ENCODE measurements at regions not wholly inside any gene's neighbourhood (a gene's known extent, or its start where the extent isn't known, plus 50 kb on each side); places are given as distances from the start of the nearest gene placed in this dataset.
"Not testable (repeated sequence)": the region's sequence is repeated elsewhere in the genome, so short reads cannot be mapped to it uniquely, and the experiment has no call there.

GRCh38 chr3:5579946-5580345 is 392.4 kb downstream of the EDEM1 start:
- peaks cover 28% of the 10 kb centered on the region for H3K4me1 Mint-ChIP-seq (ENCODE audit: low read depth)
- peaks cover 17% of the 10 kb centered on the region for H3K27me3 Mint-ChIP-seq
- H3K9me3 Mint-ChIP-seq, result no peaks in the 10 kb centered on the region
- no peak overlapping the region for H3K4me3 Mint-ChIP-seq
- intact Hi-C loops (cut with micrococcal nuclease), result no loop called here
- H3K36me3 Mint-ChIP-seq (ENCODE audit: low read depth), result no peaks in the 10 kb centered on the region
- no peak overlapping the region for H3K27ac Mint-ChIP-seq

GRCh38 chr3:5580826-5581225 is 393.3 kb downstream of the EDEM1 start:
- intact Hi-C loops (cut with micrococcal nuclease), result no loop called here
- Mint-ChIP-seq H3K27me3 (peaks cover 16% of the 10 kb centered on the region), H3K4me1 (ENCODE audit: low read depth) (peaks cover 28% of the 10 kb centered on the region), H3K36me3 (ENCODE audit: low read depth) (no peaks in the 10 kb centered on the region), H3K27ac (no peak overlapping the region), H3K4me3 (no peak overlapping the region), H3K9me3 (no peaks in the 10 kb centered on the region)

GRCh38 chr3:5581743-5582142 is 394.2 kb downstream of the EDEM1 start:
- Mint-ChIP-seq H3K27ac (no peak overlapping the region), H3K9me3 (no peaks in the 10 kb centered on the region), H3K27me3 (peaks cover 13% of the 10 kb centered on the region), H3K4me1 (ENCODE audit: low read depth) (peaks cover 28% of the 10 kb centered on the region), H3K36me3 (ENCODE audit: low read depth) (no peaks in the 10 kb centered on the region), H3K4me3 (no peak overlapping the region)
- intact Hi-C loops (cut with micrococcal nuclease), result no loop called here

- H3K4me1 Mint-ChIP-seq (ENCODE audit: low read depth), result peaks cover 23% of the 10 kb centered on the region
- H3K27me3 Mint-ChIP-seq, result peaks cover 13% of the 10 kb centered on the region
- intact Hi-C loops (cut with micrococcal nuclease), result no loop called here
- no peak overlapping the region for H3K27ac Mint-ChIP-seq
- H3K4me3 Mint-ChIP-seq, result no peak overlapping the region
- no peaks in the 10 kb centered on the region for H3K36me3 Mint-ChIP-seq (ENCODE audit: low read depth)
- no peaks in the 10 kb centered on the region for H3K9me3 Mint-ChIP-seq
Observed at GRCh38 chr3:5583920-5584319, 396.4 kb downstream of the EDEM1 start.

GRCh38 chr3:5585085-5585484 is 397.6 kb downstream of the EDEM1 start:
- intact Hi-C loops (cut with micrococcal nuclease), result no loop called here
- Mint-ChIP-seq H3K27me3 (peaks cover 13% of the 10 kb centered on the region), H3K27ac (no peak overlapping the region), H3K36me3 (ENCODE audit: low read depth) (no peaks in the 10 kb centered on the region), H3K4me3 (no peak overlapping the region), H3K9me3 (no peaks in the 10 kb centered on the region), H3K4me1 (ENCODE audit: low read depth) (peaks cover 11% of the 10 kb centered on the region)

- H3K27ac Mint-ChIP-seq, result no peak overlapping the region
- H3K9me3 Mint-ChIP-seq, result peaks cover 17% of the 10 kb centered on the region
- H3K4me3 Mint-ChIP-seq, result no peak overlapping the region
- no peaks in the 10 kb centered on the region for H3K36me3 Mint-ChIP-seq (ENCODE audit: low read depth)
- intact Hi-C loops (cut with micrococcal nuclease), result loop anchor here (10.0 kb wide), 1 partner anchor 142 kb away; no protein-coding TSS in a partner anchor
- H3K27me3 Mint-ChIP-seq, result peaks cover 2% of the 10 kb centered on the region
- peaks cover 20% of the 10 kb centered on the region for H3K4me1 Mint-ChIP-seq (ENCODE audit: low read depth)
Observed at GRCh38 chr3:5606884-5607472, 419.5 kb downstream of the EDEM1 start.

- no peak overlapping the region for H3K27ac Mint-ChIP-seq
- H3K4me3 Mint-ChIP-seq, result no peak overlapping the region
- H3K27me3 Mint-ChIP-seq, result peaks cover 3% of the 10 kb centered on the region
- no peaks in the 10 kb centered on the region for H3K36me3 Mint-ChIP-seq (ENCODE audit: low read depth)
- intact Hi-C loops (cut with micrococcal nuclease), result loop anchor here (10.0 kb wide), 1 partner anchor 143 kb away; no protein-coding TSS in a partner anchor
- H3K9me3 Mint-ChIP-seq, result peaks cover 11% of the 10 kb centered on the region
- peaks cover 20% of the 10 kb centered on the region for H3K4me1 Mint-ChIP-seq (ENCODE audit: low read depth)
Observed at GRCh38 chr3:5607581-5607980, 420.1 kb downstream of the EDEM1 start.

- H3K4me1 Mint-ChIP-seq (ENCODE audit: low read depth), result peaks cover 20% of the 10 kb centered on the region
- H3K27ac Mint-ChIP-seq; H3K9me3 Mint-ChIP-seq; H3K4me3 Mint-ChIP-seq; H3K36me3 Mint-ChIP-seq (ENCODE audit: low read depth): not testable (repeated sequence)
- peaks cover 13% of the 10 kb centered on the region for H3K27me3 Mint-ChIP-seq
- intact Hi-C loops (cut with micrococcal nuclease), result loop anchor here (10.0 kb wide), 1 partner anchor 144 kb away; no protein-coding TSS in a partner anchor
Observed at GRCh38 chr3:5608971-5609370, 421.5 kb downstream of the EDEM1 start.

- intact Hi-C loops (cut with micrococcal nuclease), result no loop called here
- H3K27me3 Mint-ChIP-seq, result peaks cover 24% of the 10 kb centered on the region
- no peaks in the 10 kb centered on the region for H3K36me3 Mint-ChIP-seq (ENCODE audit: low read depth)
- H3K9me3 Mint-ChIP-seq, result peaks cover 7% of the 10 kb centered on the region
- H3K4me3 Mint-ChIP-seq, result no peak overlapping the region
- no peaks in the 10 kb centered on the region for H3K4me1 Mint-ChIP-seq (ENCODE audit: low read depth)
- no peak overlapping the region for H3K27ac Mint-ChIP-seq
Observed at GRCh38 chr3:5613599-5613998, 426.1 kb downstream of the EDEM1 start.

- H3K4me3 Mint-ChIP-seq, result no peak overlapping the region
Observed at GRCh38 chr3:5616873-5617272, 429.4 kb downstream of the EDEM1 start.

GRCh38 chr3:5618170-5618569 is 430.7 kb downstream of the EDEM1 start:
- H3K4me1 Mint-ChIP-seq (ENCODE audit: low read depth), result no peaks in the 10 kb centered on the region
- no peaks in the 10 kb centered on the region for H3K36me3 Mint-ChIP-seq (ENCODE audit: low read depth)
- intact Hi-C loops (cut with micrococcal nuclease), result no loop called here
- H3K27ac Mint-ChIP-seq, result no peak overlapping the region
- H3K4me3 Mint-ChIP-seq, result no peak overlapping the region
- H3K9me3 Mint-ChIP-seq, result peaks cover 21% of the 10 kb centered on the region
- peaks cover 25% of the 10 kb centered on the region for H3K27me3 Mint-ChIP-seq

More at GRCh38 chr3:5616873-5617272, 429.4 kb downstream of the EDEM1 start:
- intact Hi-C loops (cut with micrococcal nuclease), result no loop called here
- peaks cover 10% of the 10 kb centered on the region for H3K9me3 Mint-ChIP-seq
- no peaks in the 10 kb centered on the region for H3K36me3 Mint-ChIP-seq (ENCODE audit: low read depth)
- H3K27ac Mint-ChIP-seq, result no peak overlapping the region
- peaks cover 32% of the 10 kb centered on the region for H3K27me3 Mint-ChIP-seq
- no peaks in the 10 kb centered on the region for H3K4me1 Mint-ChIP-seq (ENCODE audit: low read depth)

GRCh38 chr3:5630406-5630805 is 442.9 kb downstream of the EDEM1 start:
- Mint-ChIP-seq H3K9me3 (no peaks in the 10 kb centered on the region), H3K27ac (no peak overlapping the region), H3K36me3 (ENCODE audit: low read depth) (no peaks in the 10 kb centered on the region), H3K4me3 (no peak overlapping the region), H3K4me1 (ENCODE audit: low read depth) (no peaks in the 10 kb centered on the region), H3K27me3 (peaks cover 18% of the 10 kb centered on the region)
- intact Hi-C loops (cut with micrococcal nuclease), result no loop called here

GRCh38 chr3:5633960-5634359 is 446.5 kb downstream of the EDEM1 start:
- peaks cover 20% of the 10 kb centered on the region for H3K27me3 Mint-ChIP-seq
- peaks cover 18% of the 10 kb centered on the region for H3K9me3 Mint-ChIP-seq
- no peak overlapping the region for H3K27ac Mint-ChIP-seq
- H3K36me3 Mint-ChIP-seq (ENCODE audit: low read depth), result no peaks in the 10 kb centered on the region
- no peaks in the 10 kb centered on the region for H3K4me1 Mint-ChIP-seq (ENCODE audit: low read depth)
- intact Hi-C loops (cut with micrococcal nuclease), result no loop called here
- H3K4me3 Mint-ChIP-seq, result no peak overlapping the region

GRCh38 chr3:5634411-5634810 is 446.9 kb downstream of the EDEM1 start:
- intact Hi-C loops (cut with micrococcal nuclease), result no loop called here
- Mint-ChIP-seq H3K4me3 (no peak overlapping the region), H3K27me3 (peaks cover 20% of the 10 kb centered on the region), H3K36me3 (ENCODE audit: low read depth) (no peaks in the 10 kb centered on the region), H3K27ac (no peak overlapping the region), H3K4me1 (ENCODE audit: low read depth) (no peaks in the 10 kb centered on the region), H3K9me3 (peaks cover 22% of the 10 kb centered on the region)

- Mint-ChIP-seq H3K27ac (no peak overlapping the region), H3K4me3 (no peak overlapping the region), H3K36me3 (ENCODE audit: low read depth) (no peaks in the 10 kb centered on the region), H3K27me3 (peaks cover 25% of the 10 kb centered on the region), H3K4me1 (ENCODE audit: low read depth) (no peaks in the 10 kb centered on the region), H3K9me3 (peaks cover 33% of the 10 kb centered on the region)
- intact Hi-C loops (cut with micrococcal nuclease), result no loop called here
Observed at GRCh38 chr3:5635746-5636145, 448.2 kb downstream of the EDEM1 start.
